ENCODE measurements at regions not wholly inside any gene's neighbourhood (a gene's known extent, or its start where the extent isn't known, plus 50 kb on each side); places are given as distances from the start of the nearest gene placed in this dataset.

DNA sequence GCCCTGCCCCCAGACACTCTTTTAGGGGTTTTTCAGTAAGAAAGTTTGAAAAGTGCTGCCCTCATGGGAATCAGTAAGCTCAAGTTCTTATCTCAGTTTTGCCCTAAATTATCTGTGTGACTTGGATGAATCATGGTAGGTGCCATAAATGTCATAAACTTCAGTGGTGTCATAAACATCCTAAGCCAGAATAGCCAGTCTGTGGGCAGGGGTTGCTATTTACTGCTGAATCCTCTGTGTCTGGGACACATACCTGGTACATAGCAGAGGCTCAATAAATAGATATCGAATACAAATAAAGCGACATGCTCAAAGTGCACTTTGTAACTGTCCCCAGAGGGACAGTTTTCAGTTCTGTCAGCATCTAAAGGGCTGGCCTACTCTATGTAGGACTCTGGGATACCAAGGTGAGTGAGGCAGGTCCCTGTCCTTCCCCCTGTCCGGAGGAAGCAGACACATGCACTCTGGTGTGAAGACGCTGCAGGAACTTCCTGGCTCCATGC, 502.1 kb downstream of the RPS24 start:
- Histone ChIP-seq H3K9me3 (no peaks in the 10 kb centered on the region), H3K27ac (no peak overlapping the region), H3K4me1 (ENCODE audit: insufficient read depth) (no peaks in the 10 kb centered on the region), H3K4me3 (no peak overlapping the region), H3K36me3 (no peaks in the 10 kb centered on the region), H3K27me3 (no peaks in the 10 kb centered on the region)
- no peak for TF ChIP-seq CTCF (IDR thresholded peaks at IDR 0.05)
- intact Hi-C loops (cut with DNase I), result no loop called here
- 93 to 96% (median 93%) methylated on average over 4 of the region's 4 CpGs for WGBS, 3 donors
- no peak for DNase-seq

DNA sequence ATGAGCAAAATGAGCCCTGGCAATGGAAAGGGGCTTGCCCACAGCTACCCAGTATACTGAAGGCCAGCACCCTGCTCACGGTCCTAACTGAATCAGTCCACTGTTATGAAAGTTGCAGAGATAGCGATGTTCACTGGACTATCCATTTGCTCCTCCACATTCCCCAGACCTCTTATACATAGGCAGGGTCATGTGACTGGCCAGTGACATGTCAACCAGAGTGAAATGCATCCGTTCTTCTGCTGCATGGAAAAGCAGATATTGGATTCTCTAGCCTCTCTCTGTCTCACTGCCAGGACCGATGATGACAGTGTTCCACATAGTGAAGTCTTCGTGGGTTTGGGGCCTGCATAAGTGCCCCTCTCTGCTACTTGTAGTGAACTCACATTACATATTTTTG, 503.4 kb downstream of the RPS24 start:
- Histone ChIP-seq H3K27ac (no peak overlapping the region), H3K9me3 (no peaks in the 10 kb centered on the region), H3K4me1 (ENCODE audit: insufficient read depth) (peaks cover 3% of the 10 kb centered on the region), H3K4me3 (no peak overlapping the region), H3K27me3 (no peaks in the 10 kb centered on the region), H3K36me3 (no peaks in the 10 kb centered on the region)
- DNase-seq, result no peak
- 91 to 93% (median 91%) methylated on average over 5 of the region's 5 CpGs for whole genome bisulfite sequencing, 3 donors
- intact Hi-C loops (cut with DNase I), result no loop called here
- no peak for TF ChIP-seq CTCF (IDR thresholded peaks at IDR 0.05)
- TF ChIP-seq EP300 (IDR thresholded peaks at IDR 0.05), result no peak
- TF ChIP-seq POLR2A (IDR thresholded peaks at IDR 0.05), result no peak

DNA sequence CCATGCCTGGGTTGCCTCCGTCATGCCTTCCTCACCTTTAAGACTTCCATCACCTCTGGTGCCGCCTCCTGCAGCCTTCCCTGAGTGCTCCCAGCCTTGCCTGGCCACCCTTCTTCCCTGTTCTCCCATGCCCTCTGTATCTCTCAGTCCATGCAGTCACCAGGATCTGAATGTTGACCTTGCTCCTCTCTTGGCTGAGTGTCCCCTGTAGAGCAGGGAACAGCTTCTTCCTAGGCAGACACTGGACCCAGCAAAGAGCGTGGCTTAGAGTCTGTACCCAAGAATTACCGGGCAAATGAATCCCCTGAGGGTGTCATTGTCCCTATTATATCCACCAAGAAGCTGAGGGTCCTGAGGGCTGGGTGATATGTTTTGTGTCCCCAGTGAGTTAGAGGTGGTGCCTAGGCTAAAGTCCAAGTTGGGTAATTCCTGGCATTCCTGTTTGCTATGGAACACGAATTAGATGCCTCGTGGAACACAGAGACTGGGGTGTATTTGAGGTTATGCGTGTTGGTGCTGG, 505.6 kb downstream of the RPS24 start:
- no peak for DNase-seq
- Histone ChIP-seq H3K36me3 (no peaks in the 10 kb centered on the region), H3K27ac (no peak overlapping the region), H3K4me1 (ENCODE audit: insufficient read depth) (peaks cover 19% of the 10 kb centered on the region), H3K9me3 (no peaks in the 10 kb centered on the region), H3K4me3 (no peak overlapping the region), H3K27me3 (no peaks in the 10 kb centered on the region)
- WGBS, 3 donors, result 61 to 84% (median 81%) methylated on average over 7 of the region's 7 CpGs
- intact Hi-C loops (cut with DNase I), result no loop called here
- TF ChIP-seq POLR2A (IDR thresholded peaks at IDR 0.05) (no peak), EP300 (IDR thresholded peaks at IDR 0.05) (no peak), CTCF (IDR thresholded peaks at IDR 0.05) (no peak)

GRCh38 chr10:78540355-78541076, 506.9 kb downstream of the RPS24 start:
- no peaks in the 10 kb centered on the region for H3K36me3 ChIP-seq
- no peak overlapping the region for H3K4me3 ChIP-seq
- peaks cover 22% of the 10 kb centered on the region for H3K4me1 ChIP-seq (ENCODE audit: insufficient read depth)
- DNase-seq, result no peak
- H3K27me3 ChIP-seq, result no peaks in the 10 kb centered on the region
- WGBS, 3 donors, result 84 to 89% (median 85%) methylated on average over 2 of the region's 2 CpGs
- H3K9me3 ChIP-seq, result no peaks in the 10 kb centered on the region
- intact Hi-C loops (cut with DNase I), result loop anchor here in 1 of 4 donors (10.0 kb wide), 1 partner anchor 644 kb away; no protein-coding TSS in a partner anchor
- TF ChIP-seq EP300 (IDR thresholded peaks at IDR 0.05) (no peak), POLR2A (IDR thresholded peaks at IDR 0.05) (no peak), CTCF (IDR thresholded peaks at IDR 0.05) (no peak)
- H3K27ac ChIP-seq, result no peak overlapping the region
